ENCODE measurements at regions not wholly inside any gene's neighbourhood (a gene's known extent, or its start where the extent isn't known, plus 50 kb on each side); places are given as distances from the start of the nearest gene placed in this dataset.
"Not testable (repeated sequence)": the region's sequence is repeated elsewhere in the genome, so short reads cannot be mapped to it uniquely, and the experiment has no call there.

GRCh38 chrX:123085311-123085940, 98.7 kb upstream of the GRIA3 start:
- H3K9me3 ChIP-seq (ENCODE audit: control insufficient read depth, low read length, poor library complexity, severe bottlenecking) = no peaks in the 10 kb centered on the region
- DNase-seq (no peak), ATAC-seq (no peak)
- no peak overlapping the region for H3K4me3 Mint-ChIP-seq
- no peaks in the 10 kb centered on the region for H3K27me3 Mint-ChIP-seq
- no peaks in the 10 kb centered on the region for H3K4me1 Mint-ChIP-seq
- no peak overlapping the region for H3K27ac Mint-ChIP-seq
- no peaks in the 10 kb centered on the region for H3K36me3 Mint-ChIP-seq (ENCODE audit: low read depth)

DNA sequence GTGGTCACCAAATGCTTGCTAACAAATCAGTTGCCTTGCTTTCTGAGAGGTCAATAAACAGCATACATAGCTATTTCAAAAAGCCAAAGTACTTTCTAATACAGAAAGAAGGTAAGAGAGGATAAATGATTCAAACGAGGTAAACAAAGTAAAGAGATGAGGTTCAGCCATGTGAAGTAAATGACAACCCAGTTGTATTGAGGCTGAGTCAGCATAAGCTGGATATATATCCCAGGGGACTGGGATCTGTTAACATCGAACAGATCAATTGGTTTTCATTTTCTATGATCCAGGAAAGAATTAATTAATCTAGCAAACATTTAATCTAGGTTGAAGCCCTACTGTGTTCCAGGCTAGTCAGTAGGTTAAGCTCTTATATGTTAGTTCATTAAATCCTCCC, 97.3 kb upstream of the GRIA3 start:
- H3K36me3 Mint-ChIP-seq (ENCODE audit: low read depth) = no peaks in the 10 kb centered on the region
- no peak overlapping the region for H3K4me3 Mint-ChIP-seq
- H3K27ac Mint-ChIP-seq = no peak overlapping the region
- no peak for ATAC-seq
- no peak for DNase-seq
- H3K9me3 ChIP-seq (ENCODE audit: control insufficient read depth, low read length, poor library complexity, severe bottlenecking) = no peaks in the 10 kb centered on the region
- H3K27me3 Mint-ChIP-seq = no peaks in the 10 kb centered on the region
- H3K4me1 Mint-ChIP-seq = no peaks in the 10 kb centered on the region

GRCh38 chrX:123087326-123087725, 96.8 kb upstream of the GRIA3 start:
- Mint-ChIP-seq H3K4me1 (no peaks in the 10 kb centered on the region), H3K27me3 (no peaks in the 10 kb centered on the region), H3K4me3 (no peak overlapping the region), H3K36me3 (ENCODE audit: low read depth) (no peaks in the 10 kb centered on the region), H3K27ac (no peak overlapping the region)
- DNase-seq (no peak), ATAC-seq (no peak)
- no peaks in the 10 kb centered on the region for H3K9me3 ChIP-seq (ENCODE audit: control insufficient read depth, low read length, poor library complexity, severe bottlenecking)

DNA sequence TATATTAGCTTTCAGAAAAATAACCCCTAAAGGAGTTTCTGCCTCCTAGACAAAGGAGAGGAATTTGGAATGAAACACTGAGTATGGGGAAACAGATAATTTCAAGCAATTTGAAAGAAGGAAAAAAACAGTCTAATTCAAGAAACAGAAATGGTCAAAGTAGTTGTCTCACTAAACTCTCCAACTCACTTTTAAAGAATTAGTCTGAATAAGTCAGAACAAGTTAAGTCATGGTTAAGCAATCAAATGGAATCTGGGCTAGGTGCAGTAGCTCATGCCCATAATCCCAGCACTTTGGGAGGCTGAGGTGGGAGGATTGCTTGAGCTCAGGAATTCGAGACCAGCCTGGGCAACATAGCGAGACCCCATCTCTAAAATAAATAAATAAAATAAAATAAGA, 95.7 kb upstream of the GRIA3 start:
- Mint-ChIP-seq H3K4me1 (no peaks in the 10 kb centered on the region), H3K4me3 (no peak overlapping the region), H3K36me3 (ENCODE audit: low read depth) (no peaks in the 10 kb centered on the region), H3K27ac (no peak overlapping the region), H3K27me3 (no peaks in the 10 kb centered on the region)
- no peak for DNase-seq
- no peaks in the 10 kb centered on the region for H3K9me3 ChIP-seq (ENCODE audit: control insufficient read depth, low read length, poor library complexity, severe bottlenecking)
- no peak for ATAC-seq

GRCh38 chrX:123088930-123089329, 95.1 kb upstream of the GRIA3 start:
- DNase-seq (no peak), ATAC-seq (no peak)
- Mint-ChIP-seq H3K4me3 (no peak overlapping the region), H3K27ac (no peak overlapping the region), H3K4me1 (no peaks in the 10 kb centered on the region), H3K36me3 (ENCODE audit: low read depth) (no peaks in the 10 kb centered on the region), H3K27me3 (no peaks in the 10 kb centered on the region)
- no peaks in the 10 kb centered on the region for H3K9me3 ChIP-seq (ENCODE audit: control insufficient read depth, low read length, poor library complexity, severe bottlenecking)

DNA sequence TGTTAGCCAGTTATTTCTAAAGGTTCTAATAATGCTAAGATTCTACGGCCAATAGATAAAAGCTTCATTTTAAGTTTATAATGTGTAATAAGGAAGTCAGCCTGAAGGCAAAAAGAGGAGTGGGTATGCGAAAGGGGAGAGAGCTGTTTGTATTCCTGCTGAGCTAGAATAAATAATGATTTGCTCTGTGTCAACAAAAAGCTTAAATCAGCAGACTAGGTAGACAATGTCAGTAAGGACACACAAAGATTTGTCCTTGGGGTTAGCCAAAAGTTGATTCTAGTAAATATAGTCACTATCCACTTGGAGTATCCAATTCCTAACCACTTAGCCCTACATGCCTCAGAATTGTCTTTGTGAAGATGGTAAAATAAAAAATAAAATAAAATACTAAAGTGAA, 90.3 kb upstream of the GRIA3 start:
- no peak overlapping the region for H3K27ac Mint-ChIP-seq
- H3K4me3 Mint-ChIP-seq = no peak overlapping the region
- H3K4me1 Mint-ChIP-seq = no peaks in the 10 kb centered on the region
- ATAC-seq (no peak), DNase-seq (no peak)
- no peaks in the 10 kb centered on the region for H3K27me3 Mint-ChIP-seq
- H3K36me3 Mint-ChIP-seq (ENCODE audit: low read depth) = no peaks in the 10 kb centered on the region
- H3K9me3 ChIP-seq (ENCODE audit: control insufficient read depth, low read length, poor library complexity, severe bottlenecking) = no peaks in the 10 kb centered on the region

- H3K9me3 ChIP-seq (ENCODE audit: control insufficient read depth, low read length, poor library complexity, severe bottlenecking) = no peaks in the 10 kb centered on the region
- H3K4me1 Mint-ChIP-seq = peaks cover 4% of the 10 kb centered on the region
- DNase-seq (no peak), ATAC-seq (no peak)
- no peaks in the 10 kb centered on the region for H3K27me3 Mint-ChIP-seq
- no peak overlapping the region for H3K27ac Mint-ChIP-seq
- peaks cover 3% of the 10 kb centered on the region for H3K36me3 Mint-ChIP-seq (ENCODE audit: low read depth)
- no peak overlapping the region for H3K4me3 Mint-ChIP-seq
These were observed 75.3 kb upstream of the GRIA3 start for GRCh38 chrX:123108513-123109427.

DNA sequence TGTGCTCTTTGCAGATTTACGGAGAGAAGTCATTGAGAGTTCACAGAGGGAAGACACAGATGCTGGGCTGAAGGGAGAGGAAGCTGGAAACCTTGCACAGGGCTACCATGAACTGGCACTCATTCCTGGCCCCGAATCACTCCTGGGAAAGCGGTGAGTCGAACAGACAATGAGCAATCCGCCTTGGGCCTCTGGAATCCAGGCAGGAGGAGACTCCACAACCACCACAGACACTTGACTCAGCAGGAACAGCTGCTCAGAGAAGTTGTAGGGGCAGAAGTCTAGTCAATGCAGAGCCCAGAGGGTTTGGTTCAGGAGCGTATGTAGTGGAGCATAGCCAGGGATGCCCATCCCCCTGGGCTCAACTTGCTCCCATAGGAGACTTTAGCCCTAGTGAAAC, 62.8 kb upstream of the GRIA3 start:
- no peaks in the 10 kb centered on the region for H3K9me3 ChIP-seq (ENCODE audit: control insufficient read depth, low read length, poor library complexity, severe bottlenecking)
- no peaks in the 10 kb centered on the region for H3K36me3 Mint-ChIP-seq (ENCODE audit: low read depth)
- no peaks in the 10 kb centered on the region for H3K27me3 Mint-ChIP-seq
- DNase-seq = no peak
- no peak for ATAC-seq
- H3K4me3 Mint-ChIP-seq = no peak overlapping the region
- no peaks in the 10 kb centered on the region for H3K4me1 Mint-ChIP-seq
- H3K27ac Mint-ChIP-seq = no peak overlapping the region

DNA sequence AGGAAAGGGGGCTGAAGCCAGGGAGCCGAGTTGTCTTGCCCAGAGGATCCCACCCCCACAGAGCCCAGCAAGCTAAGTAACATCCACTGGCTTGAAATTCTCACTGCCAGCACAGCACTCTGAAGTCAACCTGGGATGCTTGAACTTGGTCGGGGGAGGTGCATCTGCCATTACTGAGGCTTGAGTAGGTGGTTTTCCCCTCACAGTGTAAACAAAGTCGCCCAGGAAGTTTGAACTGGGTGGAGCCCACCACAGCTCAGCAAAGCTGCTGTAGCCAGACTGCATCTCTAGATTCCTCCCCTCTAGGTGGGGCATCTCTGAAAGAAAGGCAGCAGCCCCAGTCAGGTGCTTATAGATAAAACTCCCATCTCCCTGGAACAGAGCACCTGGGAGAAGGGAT, 54.3 kb upstream of the GRIA3 start:
- DNase-seq; H3K9me3 ChIP-seq (ENCODE audit: control insufficient read depth, low read length, poor library complexity, severe bottlenecking); H3K4me1 Mint-ChIP-seq; H3K4me3 Mint-ChIP-seq; H3K27me3 Mint-ChIP-seq; H3K36me3 Mint-ChIP-seq (ENCODE audit: low read depth): not testable (repeated sequence)
- H3K27ac Mint-ChIP-seq = peak overlapping the region; percentile 62
- peak; percentile 59 for ATAC-seq

Measured in T-helper 17 cell (primary cell).